HCT116 (cell line): ENCODE measurements at regions not wholly inside any gene's neighbourhood (a gene's known extent, or its start where the extent isn't known, plus 50 kb on each side); places are given as distances from the start of the nearest gene placed in this dataset.

Experiments
- ATAC-seq: fragments of 200-7000 bp; cut with Tn5 transposase; 2 replicates; pipeline ENCODE4 v1.9.1; 2020; ENCODE audit warnings: mild to moderate bottlenecking, moderate library complexity
- BruUV-seq: library from RNA; stranded (reverse); fragments of 400-500 nt; replicated peaks from 2 replicates; lab custom pipeline; 2021; lab: Mats Ljungman, UMichigan
- CTCF ChIA-PET: fragments of 300-600 bp; sonication (Branson Sonifier 250); formaldehyde crosslinking; loops from one replicate; lab custom pipeline; 2021; ENCODE audit warnings: antibody characterized with exemption; lab: Charles Lee
- POLR2A ChIA-PET: fragments of 300-600, 350-600 bp; sonication (Branson Sonifier 250); formaldehyde crosslinking; loops from one replicate; lab custom pipeline; 2021; ENCODE audit warnings: antibody characterized with exemption; lab: Charles Lee
- RAD21 ChIA-PET, 2 experiments: fragments of 300-600 bp; sonication (Branson Sonifier 250); formaldehyde crosslinking; loops; one replicate each; lab custom pipeline; 2023; ENCODE audit warnings: low total read pairs in 2 of 2; ENCODE audit not compliant: uncharacterized antibody in 2 of 2, unreplicated experiment in 2 of 2, low non-redundant PET in 1 of 2; lab: Charles Lee
- DNase-seq: peaks from one replicate; pipeline ENCODE4 v3.0.0-alpha.2; 2010; ENCODE audit warnings: low read depth, low spot score
- H2AFZ ChIP-seq: fragments of 200-600 bp; shearing (Covaris generic), sonication (generic); 2 replicates; pipeline ENCODE4 v1.6.1; 2017; ENCODE audit warnings: low read depth, mixed run types, mixed read lengths, antibody characterized with exemption, low read length; ENCODE audit not compliant: poor library complexity, severe bottlenecking
- H3K27ac ChIP-seq: 2 replicates; pipeline ENCODE4 v1.5.1; 2012; ENCODE audit warnings: low read depth, low read length
- H3K27me3 ChIP-seq: fragments of 200-600 bp; sonication (generic); 2 replicates; pipeline ENCODE4 v1.6.1; 2016; ENCODE audit warnings: mixed run types, low read length, mixed read lengths; ENCODE audit not compliant: insufficient read depth
- H3K36me3 ChIP-seq, 2 experiments: fragments of 200-500 bp in 1 of 2; fragments of 200-600 bp in 1 of 2; sonication (Bioruptor generic) in 1 of 2; sonication (generic) in 1 of 2; 2 replicates each; pipeline versions ENCODE4 v1.5.1 to v1.6.1; 2014 to 2016; ENCODE audit warnings: low read length in 2 of 2, inconsistent platforms in 1 of 2, mixed read lengths in 1 of 2, mixed run types in 1 of 2; ENCODE audit not compliant: insufficient read depth in 2 of 2, control insufficient read depth in 1 of 2
- H3K4me1 ChIP-seq, 2 experiments: fragments of 200-600 bp in 1 of 2; sonication (generic) in 1 of 2; 2 replicates each; pipeline versions ENCODE4 v1.5.1 to v1.6.1; 2012 to 2017; ENCODE audit warnings: low read length in 2 of 2, inconsistent platforms in 1 of 2, mild to moderate bottlenecking in 1 of 2, mixed read lengths in 1 of 2, mixed run types in 1 of 2, moderate library complexity in 1 of 2; ENCODE audit not compliant: insufficient read depth in 2 of 2, control insufficient read depth in 1 of 2
- H3K4me2 ChIP-seq: fragments of 200-600 bp; sonication (generic); 2 replicates; pipeline ENCODE4 v1.6.1; 2017; ENCODE audit warnings: mixed run types, low read length, mixed read lengths
- H3K4me3 ChIP-seq, 2 experiments: fragments of 200-600 bp in 1 of 2; sonication (generic) in 1 of 2; replicated peaks in 1 of 2; 2 replicates each; pipeline ENCODE4 v1.5.1; 2011 to 2016; ENCODE audit warnings: low read length in 2 of 2, control low read depth in 1 of 2, low read depth in 1 of 2, mild to moderate bottlenecking in 1 of 2, mixed read lengths in 1 of 2, mixed run types in 1 of 2
- H3K79me2 ChIP-seq: fragments of 200-600 bp; sonication (generic); 2 replicates; pipeline ENCODE4 v1.6.1; 2017; ENCODE audit warnings: mild to moderate bottlenecking, mixed run types, low read length, moderate library complexity, mixed read lengths; ENCODE audit not compliant: insufficient read depth
- H3K9ac ChIP-seq: fragments of 200-600 bp; sonication (generic); 2 replicates; pipeline ENCODE4 v1.6.1; 2016; ENCODE audit warnings: low read length, mixed read lengths
- H3K9me2 ChIP-seq: fragments of 200-600 bp; sonication (generic), shearing (Covaris generic); 2 replicates; pipeline ENCODE4 v1.6.1; 2017; ENCODE audit warnings: mixed run types, mild to moderate bottlenecking, moderate library complexity; ENCODE audit not compliant: insufficient read depth
- H3K9me3 ChIP-seq, 2 experiments: fragments of 200-500 bp in 1 of 2; fragments of 200-600 bp in 1 of 2; sonication (Bioruptor generic) in 1 of 2; sonication (generic) in 1 of 2; 2 replicates each; pipeline ENCODE4 v1.6.1; 2014 to 2017; ENCODE audit warnings: low read length in 2 of 2, mixed read lengths in 2 of 2, inconsistent platforms in 1 of 2, low read depth in 1 of 2, mild to moderate bottlenecking in 1 of 2, mixed run types in 1 of 2, moderate library complexity in 1 of 2; ENCODE audit not compliant: control insufficient read depth in 1 of 2, insufficient read depth in 1 of 2
- H4K20me1 ChIP-seq: fragments of 200-600 bp; sonication (generic), shearing (Covaris generic); 2 replicates; pipeline ENCODE4 v1.6.1; 2017; ENCODE audit warnings: mixed run types, mild to moderate bottlenecking, moderate library complexity; ENCODE audit not compliant: insufficient read depth
- CEBPB ChIP-seq: IDR thresholded peaks from 2 replicates; pipeline ENCODE4 v1.6.1; 2012; ENCODE audit warnings: low read depth
- EZH2 ChIP-seq: fragments of 200-600 bp; sonication (generic); IDR thresholded peaks from 2 replicates; pipeline ENCODE4 v1.6.1; 2017; ENCODE audit warnings: antibody characterized with exemption, mixed run types
- EZH2phosphoT487 ChIP-seq: fragments of 200-600 bp; IDR thresholded peaks from 2 replicates; pipeline ENCODE4 v1.6.1; 2018; ENCODE audit warnings: antibody characterized with exemption, borderline replicate concordance
- SP1 ChIP-seq: IDR thresholded peaks from 2 replicates; pipeline ENCODE4 v1.6.1; 2012; ENCODE audit warnings: low read depth
- SRF ChIP-seq: IDR thresholded peaks from 2 replicates; pipeline ENCODE4 v1.6.1; 2012; ENCODE audit warnings: low read depth
- TCF7L2 ChIP-seq: IDR thresholded peaks from 2 replicates; pipeline ENCODE4 v1.7.0; 2011; ENCODE audit warnings: borderline replicate concordance, inconsistent platforms; ENCODE audit not compliant: insufficient read depth, insufficient read length; ENCODE audit errors: extremely low read depth
- ZFX ChIP-seq: fragments of 450-650 bp; IDR thresholded peaks from 2 replicates; pipeline ENCODE4 v1.6.1; 2017
- intact Hi-C: fragments of 100-400 bp; cut with micrococcal nuclease; formaldehyde crosslinking; loops from 2 replicates; pipeline ENCODE4 v1.10.0; 2022
- TF ChIP-seq, protein P1 (sequence below): IDR thresholded peaks from 2 replicates; pipeline ENCODE4 v1.6.1; 2011; ENCODE audit warnings: mild to moderate bottlenecking, low read length, moderate library complexity; ENCODE audit not compliant: insufficient replicate concordance; ENCODE audit errors: extremely low read depth

GRCh38 chr5:110846398-110847001 is 107.7 kb downstream of the SLC25A46 start:
- H2AFZ ChIP-seq = no peak overlapping the region
- H3K9ac ChIP-seq = no peak overlapping the region
- H4K20me1 ChIP-seq = no peaks in the 10 kb centered on the region
- H3K79me2 ChIP-seq = no peaks in the 10 kb centered on the region
- ChIA-PET POLR2A (no interaction called here), RAD21 (no interaction called here), CTCF (no interaction called here)
- DNase-seq (no peak), ATAC-seq (no peak)
- intact Hi-C loops = no loop called here
- TF ChIP-seq EZH2 (no peak), TCF7L2 (no peak), ZFX (no peak), EZH2phosphoT487 (no peak), SP1 (no peak), SRF (no peak), CEBPB (no peak)
- TF ChIP-seq, protein P1, sequence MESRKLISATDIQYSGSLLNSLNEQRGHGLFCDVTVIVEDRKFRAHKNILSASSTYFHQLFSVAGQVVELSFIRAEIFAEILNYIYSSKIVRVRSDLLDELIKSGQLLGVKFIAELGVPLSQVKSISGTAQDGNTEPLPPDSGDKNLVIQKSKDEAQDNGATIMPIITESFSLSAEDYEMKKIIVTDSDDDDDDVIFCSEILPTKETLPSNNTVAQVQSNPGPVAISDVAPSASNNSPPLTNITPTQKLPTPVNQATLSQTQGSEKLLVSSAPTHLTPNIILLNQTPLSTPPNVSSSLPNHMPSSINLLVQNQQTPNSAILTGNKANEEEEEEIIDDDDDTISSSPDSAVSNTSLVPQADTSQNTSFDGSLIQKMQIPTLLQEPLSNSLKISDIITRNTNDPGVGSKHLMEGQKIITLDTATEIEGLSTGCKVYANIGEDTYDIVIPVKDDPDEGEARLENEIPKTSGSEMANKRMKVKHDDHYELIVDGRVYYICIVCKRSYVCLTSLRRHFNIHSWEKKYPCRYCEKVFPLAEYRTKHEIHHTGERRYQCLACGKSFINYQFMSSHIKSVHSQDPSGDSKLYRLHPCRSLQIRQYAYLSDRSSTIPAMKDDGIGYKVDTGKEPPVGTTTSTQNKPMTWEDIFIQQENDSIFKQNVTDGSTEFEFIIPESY = no peak
- H3K27ac ChIP-seq = no peak overlapping the region
- BruUV-seq = no TSS peak
- no peaks in the 10 kb centered on the region for H3K27me3 ChIP-seq
- no peak overlapping the region for H3K4me3 ChIP-seq
- no peaks in the 10 kb centered on the region for H3K9me2 ChIP-seq
- H3K4me2 ChIP-seq = no peak overlapping the region
- H3K9me3 ChIP-seq = no peaks in the 10 kb centered on the region
- H3K36me3 ChIP-seq = no peaks in the 10 kb centered on the region
- no peaks in the 10 kb centered on the region for H3K4me1 ChIP-seq
